Fibroblast of villous mesenchyme (primary cell): ENCODE measurements at regions not wholly inside any gene's neighbourhood (a gene's known extent, or its start where the extent isn't known, plus 50 kb on each side); places are given as distances from the start of the nearest gene placed in this dataset.
"Not testable (repeated sequence)": the region's sequence is repeated elsewhere in the genome, so short reads cannot be mapped to it uniquely, and the experiment has no call there.

Source experiments
- DNase-seq: peaks from one replicate; pipeline ENCODE4 v3.0.0-alpha.2; 2010; ENCODE audit warnings: low read depth
- H3K4me3 ChIP-seq: 2 replicates; pipeline ENCODE4 v1.5.1; 2011; ENCODE audit warnings: low read depth, mild to moderate bottlenecking, low read length
- CTCF ChIP-seq: IDR thresholded peaks from 2 replicates; pipeline ENCODE4 v1.5.1; 2012; ENCODE audit warnings: low read depth, mild to moderate bottlenecking, low read length; ENCODE audit not compliant: insufficient read depth

GRCh38 chr5:120122703-120123102 lies 341.4 kb upstream of the PRR16 start:
- TF ChIP-seq CTCF: no peak
- DNase-seq: no peak
- no peak overlapping the region for H3K4me3 ChIP-seq

DNA sequence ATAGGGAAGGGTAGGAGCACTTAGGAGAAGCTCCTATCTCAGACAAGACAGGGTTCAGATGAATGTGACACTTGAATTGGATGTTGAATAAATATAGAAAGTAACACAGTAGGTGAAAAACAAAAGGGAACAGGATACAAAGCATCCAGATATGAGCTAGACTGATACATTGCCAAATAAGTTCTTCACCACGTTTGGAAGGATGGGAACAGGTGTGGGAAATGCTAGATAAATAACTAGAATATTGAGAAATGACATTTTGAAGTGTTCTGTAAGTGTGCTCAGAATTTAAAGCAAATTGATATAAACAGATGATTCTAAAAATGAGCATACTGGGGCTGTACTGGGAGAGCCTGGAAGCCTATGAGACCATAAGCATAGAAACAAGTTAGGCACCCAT lies 340.1 kb upstream of the PRR16 start:
- no peak for TF ChIP-seq CTCF
- no peak overlapping the region for H3K4me3 ChIP-seq
- no peak for DNase-seq

DNA sequence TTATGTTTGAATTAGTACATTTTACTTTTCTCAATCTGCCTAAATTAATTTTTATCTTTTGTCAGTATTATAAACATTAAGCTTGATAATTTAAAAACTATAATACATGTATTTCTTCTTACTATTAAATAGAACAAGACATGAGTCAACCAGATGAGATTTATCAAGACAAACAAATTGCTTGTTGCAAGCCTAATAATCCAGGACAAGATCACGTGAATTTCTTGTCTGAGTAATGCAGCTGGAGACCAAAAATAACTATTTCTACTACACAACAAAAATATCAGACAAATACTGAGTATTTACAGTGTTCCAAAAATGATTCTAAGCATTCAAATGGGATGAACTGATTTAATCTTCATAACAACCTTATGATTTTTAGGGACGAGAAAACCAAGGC lies 339.1 kb upstream of the PRR16 start:
- peak; percentile 53 for DNase-seq
- TF ChIP-seq CTCF: no peak
- H3K4me3 ChIP-seq: no peak overlapping the region

DNA sequence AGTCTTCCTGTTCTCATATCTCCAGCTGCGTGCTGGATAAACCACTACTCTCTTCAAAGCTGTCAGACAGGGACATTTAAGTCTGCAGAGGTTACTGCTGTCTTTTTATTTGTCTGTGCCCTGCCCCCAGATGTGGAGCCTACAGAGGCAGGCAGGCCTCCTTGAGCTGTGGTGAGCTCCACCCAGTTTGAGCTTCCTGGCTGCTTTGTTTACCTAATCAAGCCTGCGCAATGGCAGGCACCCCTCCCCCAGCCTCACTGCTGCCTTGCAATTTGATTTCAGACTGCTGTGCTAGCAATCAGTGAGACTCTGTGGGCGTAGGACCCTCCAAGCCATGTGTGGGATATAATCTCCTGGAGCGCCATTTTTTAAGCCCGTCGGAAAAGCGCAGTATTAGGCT lies 331.8 kb upstream of the PRR16 start:
- not testable (repeated sequence) for H3K4me3 ChIP-seq

GRCh38 chr5:120134944-120135343 lies 329.2 kb upstream of the PRR16 start:
- no peak for TF ChIP-seq CTCF
- H3K4me3 ChIP-seq: no peak overlapping the region
- DNase-seq: peak; percentile 66

More for the DNA sequence above, 331.8 kb upstream of the PRR16 start:
- DNase-seq: not testable (repeated sequence)

GRCh38 chr5:120137582-120137981 lies 326.5 kb upstream of the PRR16 start:
- TF ChIP-seq CTCF: no peak
- no peak for DNase-seq
- H3K4me3 ChIP-seq: no peak overlapping the region

DNA sequence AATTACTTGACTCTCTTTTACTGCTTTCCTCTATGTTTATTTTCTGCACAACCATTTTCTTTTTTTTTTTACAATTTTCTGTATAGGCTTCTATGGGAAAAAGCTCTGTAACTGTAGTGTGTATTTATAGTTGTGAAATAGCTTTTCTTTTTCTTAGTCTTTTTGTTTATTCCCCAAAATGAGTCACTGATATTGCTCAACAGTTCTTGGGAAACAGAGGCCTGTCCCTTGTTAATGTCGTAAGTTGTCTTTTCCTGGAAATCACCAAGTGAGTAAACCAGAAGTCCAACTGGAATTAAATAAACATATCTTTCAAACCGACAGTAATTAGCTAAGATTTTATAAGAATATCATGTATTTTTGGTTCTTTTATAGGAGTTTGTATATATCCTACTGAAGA lies 325.1 kb upstream of the PRR16 start:
- no peak overlapping the region for H3K4me3 ChIP-seq
- peak; percentile 100 for DNase-seq
- TF ChIP-seq CTCF: no peak

- no peak overlapping the region for H3K4me3 ChIP-seq
- DNase-seq: no peak
- TF ChIP-seq CTCF: no peak
Measured at GRCh38 chr5:120140501-120140900, 323.6 kb upstream of the PRR16 start.
